GM23248 (cell line): ENCODE measurements at regions not wholly inside any gene's neighbourhood (a gene's known extent, or its start where the extent isn't known, plus 50 kb on each side); places are given as distances from the start of the nearest gene placed in this dataset.

Experiments used
- DNase-seq: peaks from one replicate; pipeline ENCODE4 v3.0.0-alpha.2; 2015
- H2AFZ ChIP-seq: fragments of 200-600 bp; sonication (generic); 2 replicates; pipeline ENCODE4 v1.6.1; 2016; ENCODE audit warnings: antibody characterized with exemption
- H3F3A ChIP-seq: fragments of 200-600 bp; sonication (generic); 2 replicates; pipeline ENCODE4 v1.6.1; 2016; ENCODE audit warnings: mild to moderate bottlenecking, antibody characterized with exemption, mixed run types; ENCODE audit not compliant: insufficient read depth
- H3K27ac ChIP-seq: fragments of 200-600 bp; sonication (generic); 2 replicates; pipeline ENCODE4 v1.5.1; 2016; ENCODE audit warnings: mild to moderate bottlenecking
- H3K27me3 ChIP-seq: fragments of 200-600 bp; sonication (generic); replicated peaks from 2 replicates; pipeline ENCODE4 v1.6.1; 2016; ENCODE audit warnings: mild to moderate bottlenecking; ENCODE audit not compliant: insufficient read depth
- H3K36me3 ChIP-seq: fragments of 200-600 bp; sonication (generic); 2 replicates; pipeline ENCODE4 v1.6.1; 2016; ENCODE audit warnings: low read depth, mild to moderate bottlenecking
- H3K4me1 ChIP-seq: fragments of 200-600 bp; sonication (generic); 2 replicates; pipeline ENCODE4 v1.6.1; 2016; ENCODE audit warnings: mild to moderate bottlenecking; ENCODE audit not compliant: insufficient read depth
- H3K4me2 ChIP-seq: fragments of 200-600 bp; sonication (generic); one replicate; pipeline ENCODE4 v1.6.1; 2016; ENCODE audit warnings: mild to moderate bottlenecking; ENCODE audit not compliant: unreplicated experiment
- H3K4me3 ChIP-seq: fragments of 200-600 bp; sonication (generic); 2 replicates; pipeline ENCODE4 v1.5.1; 2016; ENCODE audit warnings: mild to moderate bottlenecking
- H3K79me2 ChIP-seq: fragments of 200-600 bp; sonication (generic); 2 replicates; pipeline ENCODE4 v1.6.1; 2016; ENCODE audit warnings: mild to moderate bottlenecking; ENCODE audit not compliant: insufficient read depth
- H3K9ac ChIP-seq: fragments of 200-600 bp; sonication (generic); 2 replicates; pipeline ENCODE4 v1.6.1; 2016; ENCODE audit warnings: mild to moderate bottlenecking
- H3K9me2 ChIP-seq: fragments of 200-600 bp; sonication (generic); 2 replicates; pipeline ENCODE4 v1.6.1; 2016; ENCODE audit warnings: mixed run types, mild to moderate bottlenecking, moderate library complexity; ENCODE audit not compliant: insufficient read depth
- H3K9me3 ChIP-seq: fragments of 200-600 bp; sonication (generic); one replicate; pipeline ENCODE4 v1.6.1; 2017; ENCODE audit warnings: low read depth
- H4K20me1 ChIP-seq: fragments of 200-600 bp; sonication (generic); 2 replicates; pipeline ENCODE4 v1.6.0; 2016; ENCODE audit not compliant: insufficient read depth
- EZH2 ChIP-seq: fragments of 200-600 bp; sonication (generic); IDR thresholded peaks from 2 replicates; pipeline ENCODE4 v1.6.1; 2018; ENCODE audit warnings: antibody characterized with exemption, mild to moderate bottlenecking; ENCODE audit not compliant: insufficient read depth, poor library complexity, severe bottlenecking
- EZH2phosphoT487 ChIP-seq: fragments of 200-600 bp; sonication (generic); IDR thresholded peaks from 2 replicates; pipeline ENCODE4 v1.6.1; 2018; ENCODE audit warnings: antibody characterized with exemption, moderate library complexity, mild to moderate bottlenecking, low read depth; ENCODE audit not compliant: insufficient read depth
- WGBS, 2 experiments: methylation state at CpG; one replicate each; pipeline ENCODE4 v1.1.6; 2015 to 2017; ENCODE audit warnings: low lambda C conversion rate in 2 of 2, low coverage in 1 of 2; ENCODE audit errors: missing lambda C conversion rate in 2 of 2; 5-methylcytosine and 5-hydroxymethylcytosine counted together
- in situ Hi-C: fragments of 300-500 bp; cut with MboI; formaldehyde crosslinking; loops from 2 replicates; pipeline ENCODE4 v1.15.0; 2020

DNA sequence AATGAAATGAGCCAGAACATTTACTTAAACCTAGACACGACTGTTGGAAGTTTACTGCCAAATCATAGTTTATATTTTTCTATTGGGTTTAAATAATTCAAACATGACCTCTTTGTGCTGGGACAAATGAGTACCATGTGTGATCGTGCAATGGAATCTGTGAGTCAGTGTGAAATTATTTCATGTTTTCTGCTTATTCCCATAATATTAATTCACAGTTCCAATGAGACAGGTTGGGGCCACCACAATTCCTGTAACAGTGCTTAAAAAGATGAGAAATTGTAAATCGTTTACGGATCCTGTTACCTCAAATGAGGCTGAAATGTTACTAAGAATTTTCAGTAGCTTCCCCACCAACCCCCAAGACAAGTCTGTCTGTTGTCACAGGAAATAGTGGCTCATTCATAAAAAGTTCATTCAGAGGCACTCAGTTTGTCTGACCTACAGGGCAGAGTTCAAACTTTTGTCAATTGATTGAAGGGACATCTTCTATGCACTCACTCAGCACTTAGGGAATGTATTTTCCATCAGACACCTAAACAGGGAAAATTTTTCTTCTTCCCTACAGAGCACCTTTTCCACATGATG, 563.9 kb upstream of the ADAMTS16 start:
- peak; percentile 13 for DNase-seq
- WGBS, 2 experiments: 1 to 2% methylated on average over 4 of the region's 4 CpGs
- Histone ChIP-seq H3K4me2 (no peak overlapping the region), H3K36me3 (no peaks in the 10 kb centered on the region), H3K9me3 (no peaks in the 10 kb centered on the region), H3K27ac (no peak overlapping the region), H2AFZ (no peak overlapping the region), H3K4me3 (no peak overlapping the region), H3K9ac (no peak overlapping the region), H3F3A (no peaks in the 10 kb centered on the region), H4K20me1 (no peaks in the 10 kb centered on the region), H3K4me1 (no peaks in the 10 kb centered on the region), H3K79me2 (no peaks in the 10 kb centered on the region), H3K9me2 (no peaks in the 10 kb centered on the region), H3K27me3 (no peaks in the 10 kb centered on the region)
- TF ChIP-seq EZH2 (no peak), EZH2phosphoT487 (no peak)
- in situ Hi-C loops: no loop called here

DNA sequence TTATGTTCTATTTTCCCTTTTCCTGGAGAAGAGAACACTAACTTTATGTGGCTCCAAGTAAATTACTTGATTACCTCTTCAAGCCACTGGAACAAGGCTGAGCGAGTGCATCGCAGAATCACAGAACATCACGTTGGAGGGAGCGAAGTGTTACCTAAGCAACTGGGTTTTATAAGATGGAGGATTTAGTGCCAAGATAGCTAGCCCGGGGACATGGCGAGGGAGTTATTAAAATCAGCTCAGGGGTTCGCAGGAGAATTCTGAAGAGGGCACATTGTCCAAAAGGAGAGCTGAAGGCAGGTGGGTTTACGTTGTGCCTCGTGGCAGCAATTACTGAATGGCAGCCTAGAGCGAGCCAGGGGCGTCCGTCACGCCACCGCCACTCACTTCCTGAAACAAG, 563.2 kb upstream of the ADAMTS16 start:
- TF ChIP-seq EZH2phosphoT487 (no peak), EZH2 (no peak)
- Histone ChIP-seq H2AFZ (no peak overlapping the region), H3K9ac (no peak overlapping the region), H3K27ac (no peak overlapping the region), H3K4me3 (no peak overlapping the region), H3F3A (no peaks in the 10 kb centered on the region), H3K4me1 (no peaks in the 10 kb centered on the region), H3K9me2 (no peaks in the 10 kb centered on the region), H3K36me3 (no peaks in the 10 kb centered on the region), H4K20me1 (no peaks in the 10 kb centered on the region), H3K4me2 (no peak overlapping the region), H3K27me3 (no peaks in the 10 kb centered on the region), H3K79me2 (no peaks in the 10 kb centered on the region), H3K9me3 (no peaks in the 10 kb centered on the region)
- WGBS, 2 experiments: 86 to 91% methylated on average over 14 of the region's 14 CpGs
- no peak for DNase-seq
- in situ Hi-C loops: no loop called here

GRCh38 chr5:4579679-4580078, 560.5 kb upstream of the ADAMTS16 start:
- Histone ChIP-seq H3K27ac (no peak overlapping the region), H3K9me3 (no peaks in the 10 kb centered on the region), H3K79me2 (no peaks in the 10 kb centered on the region), H3F3A (no peaks in the 10 kb centered on the region), H3K9me2 (no peaks in the 10 kb centered on the region), H3K9ac (no peak overlapping the region), H3K27me3 (no peaks in the 10 kb centered on the region), H4K20me1 (no peaks in the 10 kb centered on the region), H3K4me3 (no peak overlapping the region), H3K4me1 (no peaks in the 10 kb centered on the region), H3K36me3 (no peaks in the 10 kb centered on the region), H3K4me2 (no peak overlapping the region), H2AFZ (no peak overlapping the region)
- TF ChIP-seq EZH2: no peak
- in situ Hi-C loops: no loop called here
- no peak for DNase-seq
- WGBS, 2 experiments: 71 to 75% methylated on average over 7 of the region's 7 CpGs

DNA sequence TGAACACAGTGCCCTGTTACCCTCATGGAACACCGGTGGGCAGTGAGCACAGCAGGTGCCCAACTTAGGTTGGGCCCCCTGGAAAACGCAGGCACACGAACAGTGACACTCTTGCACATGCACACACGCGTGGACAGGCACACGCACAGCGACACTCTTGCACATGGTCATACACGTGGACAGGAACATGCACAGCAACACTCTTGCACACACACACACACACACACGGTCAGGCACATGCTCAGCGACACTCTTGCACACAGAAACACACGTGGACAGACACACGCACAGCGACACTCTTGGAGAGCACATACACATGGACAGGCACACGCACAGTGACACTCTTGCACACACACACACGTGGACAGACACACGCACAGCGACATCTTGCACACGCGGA, 559.4 kb upstream of the ADAMTS16 start:
- Histone ChIP-seq H3K4me1 (no peaks in the 10 kb centered on the region), H2AFZ (no peak overlapping the region), H3K9ac (no peak overlapping the region), H3K79me2 (no peaks in the 10 kb centered on the region), H4K20me1 (no peaks in the 10 kb centered on the region), H3K36me3 (no peaks in the 10 kb centered on the region), H3K9me3 (no peaks in the 10 kb centered on the region), H3K4me3 (no peak overlapping the region), H3K27ac (no peak overlapping the region), H3K4me2 (no peak overlapping the region), H3K9me2 (no peaks in the 10 kb centered on the region), H3K27me3 (no peaks in the 10 kb centered on the region), H3F3A (no peaks in the 10 kb centered on the region)
- no peak for TF ChIP-seq EZH2phosphoT487
- TF ChIP-seq EZH2: no peak
- in situ Hi-C loops: no loop called here
- 82 to 85% methylated on average over 19 of the region's 19 CpGs for WGBS, 2 experiments
- no peak for DNase-seq

- H3K36me3 ChIP-seq: no peaks in the 10 kb centered on the region
- no peak overlapping the region for H3K27ac ChIP-seq
- H2AFZ ChIP-seq: no peak overlapping the region
- 85 to 89% methylated on average over 15 to 16 of the region's 16 CpGs for WGBS, 2 experiments
- DNase-seq: no peak
- no peak overlapping the region for H3K9ac ChIP-seq
- H3K4me3 ChIP-seq: no peak overlapping the region
- H3K9me3 ChIP-seq: no peaks in the 10 kb centered on the region
- TF ChIP-seq EZH2phosphoT487 (no peak), EZH2 (no peak)
- H3K4me1 ChIP-seq: no peaks in the 10 kb centered on the region
- H4K20me1 ChIP-seq: no peaks in the 10 kb centered on the region
- no peak overlapping the region for H3K4me2 ChIP-seq
- H3K79me2 ChIP-seq: no peaks in the 10 kb centered on the region
- in situ Hi-C loops: no loop called here
- H3F3A ChIP-seq: no peaks in the 10 kb centered on the region
- no peaks in the 10 kb centered on the region for H3K27me3 ChIP-seq
- no peaks in the 10 kb centered on the region for H3K9me2 ChIP-seq
These were observed 558.8 kb upstream of the ADAMTS16 start for GRCh38 chr5:4581289-4581688.
